Fibroblast of pulmonary artery (primary cell): ENCODE measurements at regions not wholly inside any gene's neighbourhood (a gene's known extent, or its start where the extent isn't known, plus 50 kb on each side); places are given as distances from the start of the nearest gene placed in this dataset.

Experiments
- DNase-seq: peaks from one replicate; pipeline ENCODE4 v3.0.0-alpha.2; 2010; ENCODE audit warnings: low read depth
- H3K4me3 ChIP-seq: replicated peaks from 2 replicates; pipeline ENCODE4 v1.5.1; 2011; ENCODE audit warnings: low read depth, mild to moderate bottlenecking, control low read depth, low read length, moderate library complexity
- TF ChIP-seq, protein P1 (sequence below): IDR thresholded peaks from 2 replicates; pipeline ENCODE4 v1.5.1; 2011; ENCODE audit warnings: mild to moderate bottlenecking, control low read depth, low read length, inconsistent platforms; ENCODE audit errors: missing control alignments

GRCh38 chr14:38012056-38012455 lies 195.6 kb upstream of the SSTR1 start:
- TF ChIP-seq, protein P1, sequence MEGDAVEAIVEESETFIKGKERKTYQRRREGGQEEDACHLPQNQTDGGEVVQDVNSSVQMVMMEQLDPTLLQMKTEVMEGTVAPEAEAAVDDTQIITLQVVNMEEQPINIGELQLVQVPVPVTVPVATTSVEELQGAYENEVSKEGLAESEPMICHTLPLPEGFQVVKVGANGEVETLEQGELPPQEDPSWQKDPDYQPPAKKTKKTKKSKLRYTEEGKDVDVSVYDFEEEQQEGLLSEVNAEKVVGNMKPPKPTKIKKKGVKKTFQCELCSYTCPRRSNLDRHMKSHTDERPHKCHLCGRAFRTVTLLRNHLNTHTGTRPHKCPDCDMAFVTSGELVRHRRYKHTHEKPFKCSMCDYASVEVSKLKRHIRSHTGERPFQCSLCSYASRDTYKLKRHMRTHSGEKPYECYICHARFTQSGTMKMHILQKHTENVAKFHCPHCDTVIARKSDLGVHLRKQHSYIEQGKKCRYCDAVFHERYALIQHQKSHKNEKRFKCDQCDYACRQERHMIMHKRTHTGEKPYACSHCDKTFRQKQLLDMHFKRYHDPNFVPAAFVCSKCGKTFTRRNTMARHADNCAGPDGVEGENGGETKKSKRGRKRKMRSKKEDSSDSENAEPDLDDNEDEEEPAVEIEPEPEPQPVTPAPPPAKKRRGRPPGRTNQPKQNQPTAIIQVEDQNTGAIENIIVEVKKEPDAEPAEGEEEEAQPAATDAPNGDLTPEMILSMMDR = no peak
- no peak for DNase-seq
- no peak overlapping the region for H3K4me3 ChIP-seq

- no peak for DNase-seq
- TF ChIP-seq, protein P1 = peak; percentile 37
- H3K4me3 ChIP-seq = no peak overlapping the region
These were observed 191.2 kb upstream of the SSTR1 start for GRCh38 chr14:38016497-38016896.

DNA sequence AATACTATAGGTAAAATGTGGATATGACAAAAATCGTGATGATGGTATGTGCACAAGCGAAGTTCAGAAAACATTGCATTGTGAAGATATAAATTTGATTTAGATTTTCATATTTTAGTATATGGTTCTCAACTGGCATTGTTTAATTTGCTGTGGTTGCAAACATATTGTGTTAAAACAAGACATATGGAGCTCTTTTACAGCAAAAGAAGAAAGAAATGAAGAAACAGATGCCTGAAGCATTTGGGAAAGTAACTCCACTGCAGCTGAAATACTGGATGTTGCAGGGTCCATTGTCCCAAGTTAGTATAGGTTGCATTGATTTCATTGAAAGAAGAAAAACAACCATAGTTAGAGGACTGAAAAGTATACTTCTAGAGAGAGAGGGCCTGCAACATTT lies 185.8 kb upstream of the SSTR1 start:
- H3K4me3 ChIP-seq = no peak overlapping the region
- DNase-seq = no peak
- TF ChIP-seq, protein P1 = no peak

- TF ChIP-seq, protein P1 = no peak
- no peak for DNase-seq
- H3K4me3 ChIP-seq = no peak overlapping the region
These were observed 184.9 kb upstream of the SSTR1 start for GRCh38 chr14:38022775-38023174.

- TF ChIP-seq, protein P1 = no peak
- no peak for DNase-seq
- H3K4me3 ChIP-seq = no peak overlapping the region
These were observed 169.5 kb upstream of the SSTR1 start for GRCh38 chr14:38038171-38038570.

DNA sequence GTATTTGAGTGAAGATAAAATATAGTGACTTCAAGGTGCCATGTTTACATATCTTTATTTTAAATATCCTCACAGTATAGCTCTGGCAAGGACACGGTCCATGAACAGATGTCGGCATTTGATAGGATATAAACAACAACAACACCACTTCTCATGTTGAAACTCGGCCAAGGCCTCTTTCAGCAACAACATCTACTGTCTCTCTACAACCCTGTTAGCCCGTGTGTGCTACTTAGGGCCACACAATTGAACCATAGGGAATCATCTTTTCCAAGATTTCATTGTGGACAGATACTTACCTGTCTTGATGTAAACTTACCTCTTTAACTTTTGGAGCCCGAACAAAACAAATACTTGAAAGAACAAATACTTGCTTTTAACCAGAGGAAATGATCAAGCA lies 168.7 kb upstream of the SSTR1 start:
- H3K4me3 ChIP-seq = no peak overlapping the region
- TF ChIP-seq, protein P1 = no peak
- no peak for DNase-seq

DNA sequence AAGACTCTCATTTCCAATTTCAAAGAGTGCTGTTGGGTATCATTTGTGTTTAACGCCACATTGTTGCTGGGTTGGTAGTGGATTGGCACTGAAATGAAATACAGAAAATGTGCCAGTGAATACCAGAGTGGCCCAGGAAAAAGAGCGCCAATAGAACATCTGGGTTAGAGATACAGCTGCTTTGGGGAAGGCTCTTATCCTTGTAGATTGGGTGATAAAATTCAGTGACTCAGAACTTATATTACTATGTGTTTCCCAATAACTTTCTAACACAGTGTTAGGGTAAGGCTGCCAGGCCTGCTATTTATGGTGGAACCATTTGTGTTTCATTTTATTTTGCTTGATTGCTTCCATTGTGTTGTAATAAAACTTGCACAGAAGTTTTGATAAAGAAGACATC lies 168.2 kb upstream of the SSTR1 start:
- no peak overlapping the region for H3K4me3 ChIP-seq
- no peak for DNase-seq
- TF ChIP-seq, protein P1 = no peak
